ENCODE measurements at regions not wholly inside any gene's neighbourhood (a gene's known extent, or its start where the extent isn't known, plus 50 kb on each side); places are given as distances from the start of the nearest gene placed in this dataset.
"Not testable (repeated sequence)": the region's sequence is repeated elsewhere in the genome, so short reads cannot be mapped to it uniquely, and the experiment has no call there.

DNA sequence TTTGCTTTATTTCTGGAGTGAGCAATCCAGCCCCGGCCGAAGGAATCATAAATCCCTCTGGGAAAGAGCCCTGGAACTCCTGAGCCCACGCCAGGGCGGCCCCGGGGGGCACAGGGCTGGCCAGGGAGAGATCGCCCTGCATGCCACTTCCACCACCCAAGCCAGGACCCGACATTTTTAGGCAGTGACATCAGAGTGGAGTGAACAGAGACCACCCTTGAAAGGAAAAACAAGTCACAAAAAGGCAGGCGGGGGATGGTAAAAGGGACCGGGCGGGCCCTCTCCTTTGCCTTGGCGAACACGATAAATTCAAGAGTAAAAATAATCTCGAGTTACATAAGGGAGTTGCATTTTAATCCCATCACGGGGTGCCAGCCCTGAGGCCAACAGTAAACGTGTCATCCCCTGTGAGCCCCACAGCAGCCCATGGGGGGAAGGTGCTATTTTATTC, 284.1 kb downstream of the C16orf95 start:
- Histone ChIP-seq H3K27me3 (ENCODE audit: low read depth) (peaks cover 7% of the 10 kb centered on the region), H3K27ac (no peak overlapping the region), H3K4me1 (no peaks in the 10 kb centered on the region), H3K9me3 (no peaks in the 10 kb centered on the region), H3K36me3 (no peaks in the 10 kb centered on the region), H3K4me3 (no peak overlapping the region)
- ATAC-seq (no peak), DNase-seq (no peak)
- intact Hi-C loops (cut with DNase I), result no loop called here
- TF ChIP-seq, protein P1, sequence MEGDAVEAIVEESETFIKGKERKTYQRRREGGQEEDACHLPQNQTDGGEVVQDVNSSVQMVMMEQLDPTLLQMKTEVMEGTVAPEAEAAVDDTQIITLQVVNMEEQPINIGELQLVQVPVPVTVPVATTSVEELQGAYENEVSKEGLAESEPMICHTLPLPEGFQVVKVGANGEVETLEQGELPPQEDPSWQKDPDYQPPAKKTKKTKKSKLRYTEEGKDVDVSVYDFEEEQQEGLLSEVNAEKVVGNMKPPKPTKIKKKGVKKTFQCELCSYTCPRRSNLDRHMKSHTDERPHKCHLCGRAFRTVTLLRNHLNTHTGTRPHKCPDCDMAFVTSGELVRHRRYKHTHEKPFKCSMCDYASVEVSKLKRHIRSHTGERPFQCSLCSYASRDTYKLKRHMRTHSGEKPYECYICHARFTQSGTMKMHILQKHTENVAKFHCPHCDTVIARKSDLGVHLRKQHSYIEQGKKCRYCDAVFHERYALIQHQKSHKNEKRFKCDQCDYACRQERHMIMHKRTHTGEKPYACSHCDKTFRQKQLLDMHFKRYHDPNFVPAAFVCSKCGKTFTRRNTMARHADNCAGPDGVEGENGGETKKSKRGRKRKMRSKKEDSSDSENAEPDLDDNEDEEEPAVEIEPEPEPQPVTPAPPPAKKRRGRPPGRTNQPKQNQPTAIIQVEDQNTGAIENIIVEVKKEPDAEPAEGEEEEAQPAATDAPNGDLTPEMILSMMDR (IDR thresholded peaks at IDR 0.05), result no peak

DNA sequence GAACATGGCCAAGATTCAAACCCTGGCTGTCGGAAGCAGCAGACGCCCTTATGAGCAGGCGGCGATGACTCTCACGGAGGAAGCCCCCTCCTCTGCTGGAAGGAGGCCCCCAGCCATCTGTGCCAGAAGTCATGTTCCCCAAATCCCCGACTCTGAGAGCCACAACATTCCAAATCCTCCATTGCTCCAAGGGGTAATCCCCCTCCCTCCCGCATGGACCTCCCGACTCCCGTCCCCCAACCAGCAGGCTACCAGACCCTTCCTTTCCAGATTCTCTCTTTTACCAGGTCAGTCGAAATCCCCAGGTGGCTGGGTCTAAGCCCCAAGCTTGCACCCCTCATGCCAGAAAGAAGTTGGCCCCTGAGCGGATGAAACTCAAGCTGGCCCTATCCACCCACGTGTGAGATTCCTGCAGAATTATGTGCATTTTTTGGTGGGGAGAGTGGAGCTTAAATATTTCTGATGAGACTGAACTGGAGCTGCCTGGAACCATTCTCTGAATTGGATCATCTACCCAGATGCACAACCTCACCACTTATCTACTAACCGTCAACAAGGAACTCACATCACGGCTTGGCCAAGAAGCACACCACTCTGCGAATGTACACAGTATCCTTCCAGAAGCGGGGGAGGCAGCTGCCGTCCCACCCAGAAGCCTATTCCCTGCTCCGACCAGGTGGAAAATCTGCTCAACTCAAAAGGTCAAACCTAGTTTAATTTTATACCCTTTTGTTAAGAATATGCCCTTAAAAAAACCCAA, 283.5 kb downstream of the C16orf95 start:
- Histone ChIP-seq H3K9me3 (no peaks in the 10 kb centered on the region), H3K27ac (no peak overlapping the region), H3K27me3 (ENCODE audit: low read depth) (peaks cover 7% of the 10 kb centered on the region), H3K36me3 (no peaks in the 10 kb centered on the region), H3K4me1 (no peaks in the 10 kb centered on the region), H3K4me3 (no peak overlapping the region)
- intact Hi-C loops (cut with DNase I), result no loop called here
- TF ChIP-seq, protein P1 (IDR thresholded peaks at IDR 0.05), result no peak
- DNase-seq (no peak), ATAC-seq (no peak)

DNA sequence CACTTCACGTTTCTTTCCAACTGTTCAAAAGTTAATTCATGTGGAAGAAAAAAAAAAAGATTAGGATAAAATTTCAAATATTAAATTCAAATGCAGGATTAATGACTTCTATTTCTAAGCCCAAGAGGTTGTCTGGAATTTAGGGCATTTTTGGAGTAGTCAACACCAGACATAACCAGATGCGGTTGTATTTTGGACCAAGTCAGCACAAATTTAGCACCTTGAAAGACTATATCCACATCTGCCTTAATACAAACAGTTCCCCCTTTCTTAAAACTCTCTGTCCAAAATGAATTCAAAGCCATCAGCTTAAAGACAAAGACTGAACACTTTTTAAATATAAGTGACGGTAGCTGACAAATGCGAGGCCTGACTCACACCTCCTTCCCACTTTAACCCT, 282.9 kb downstream of the C16orf95 start:
- TF ChIP-seq, protein P1 (IDR thresholded peaks at IDR 0.05), result no peak
- ATAC-seq (no peak), DNase-seq (no peak)
- Histone ChIP-seq H3K27me3 (ENCODE audit: low read depth) (peaks cover 7% of the 10 kb centered on the region), H3K27ac (no peak overlapping the region), H3K4me1 (no peaks in the 10 kb centered on the region), H3K9me3 (no peaks in the 10 kb centered on the region), H3K4me3 (no peak overlapping the region), H3K36me3 (no peaks in the 10 kb centered on the region)
- intact Hi-C loops (cut with DNase I), result no loop called here

DNA sequence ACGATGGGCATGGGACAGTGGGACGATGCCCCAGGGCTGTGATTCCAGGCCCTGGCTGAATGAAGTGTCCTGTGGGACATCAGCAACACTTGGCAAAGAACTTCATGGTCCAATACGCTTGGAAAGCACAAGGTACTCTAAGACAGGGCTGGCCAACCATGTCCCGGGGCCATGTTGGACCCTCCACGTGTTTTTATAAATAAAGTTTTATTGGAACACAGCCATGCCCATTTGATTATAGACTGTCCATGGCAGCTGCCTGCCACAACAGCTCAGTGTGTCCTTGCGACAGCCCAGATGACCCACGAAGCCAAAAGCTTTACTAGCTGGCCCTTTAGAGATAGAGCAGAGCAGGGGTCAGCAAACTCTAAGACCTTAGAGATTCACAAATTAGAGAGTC, 282.1 kb downstream of the C16orf95 start:
- DNase-seq, result no peak

DNA sequence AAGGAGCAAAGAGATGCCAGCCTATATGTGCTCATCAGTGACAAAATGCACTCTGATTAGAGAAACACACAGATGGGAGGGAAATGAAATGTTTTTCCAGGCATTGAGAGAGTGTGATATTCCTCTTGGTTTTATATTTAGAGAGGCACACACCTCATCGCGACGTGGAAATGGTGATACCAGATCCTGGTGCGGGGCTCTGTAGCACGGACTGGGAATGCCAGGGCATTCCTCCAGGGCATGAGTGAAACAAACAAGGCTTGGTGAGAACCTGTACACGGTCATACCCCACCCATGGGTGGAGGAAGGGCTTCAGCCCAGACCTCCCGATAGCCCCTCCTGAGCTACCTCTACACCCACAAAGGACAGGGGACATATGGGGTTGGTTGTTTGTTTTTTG, 280.2 kb downstream of the C16orf95 start:
- Histone ChIP-seq H3K9me3 (no peaks in the 10 kb centered on the region), H3K36me3 (no peaks in the 10 kb centered on the region), H3K27me3 (ENCODE audit: low read depth) (peaks cover 24% of the 10 kb centered on the region), H3K4me1 (no peaks in the 10 kb centered on the region), H3K4me3 (no peak overlapping the region), H3K27ac (no peak overlapping the region)
- TF ChIP-seq, protein P1 (IDR thresholded peaks at IDR 0.05), result no peak
- intact Hi-C loops (cut with DNase I), result no loop called here
- ATAC-seq (no peak), DNase-seq (no peak)

More for the DNA sequence above, 282.1 kb downstream of the C16orf95 start:
- TF ChIP-seq, protein P1 (IDR thresholded peaks at IDR 0.05), result no peak
- no peaks in the 10 kb centered on the region for H3K4me1 ChIP-seq
- ATAC-seq, result no peak
- intact Hi-C loops (cut with DNase I), result no loop called here
- peaks cover 8% of the 10 kb centered on the region for H3K27me3 ChIP-seq (ENCODE audit: low read depth)
- no peak overlapping the region for H3K27ac ChIP-seq
- no peaks in the 10 kb centered on the region for H3K36me3 ChIP-seq
- no peak overlapping the region for H3K4me3 ChIP-seq
- no peaks in the 10 kb centered on the region for H3K9me3 ChIP-seq

DNA sequence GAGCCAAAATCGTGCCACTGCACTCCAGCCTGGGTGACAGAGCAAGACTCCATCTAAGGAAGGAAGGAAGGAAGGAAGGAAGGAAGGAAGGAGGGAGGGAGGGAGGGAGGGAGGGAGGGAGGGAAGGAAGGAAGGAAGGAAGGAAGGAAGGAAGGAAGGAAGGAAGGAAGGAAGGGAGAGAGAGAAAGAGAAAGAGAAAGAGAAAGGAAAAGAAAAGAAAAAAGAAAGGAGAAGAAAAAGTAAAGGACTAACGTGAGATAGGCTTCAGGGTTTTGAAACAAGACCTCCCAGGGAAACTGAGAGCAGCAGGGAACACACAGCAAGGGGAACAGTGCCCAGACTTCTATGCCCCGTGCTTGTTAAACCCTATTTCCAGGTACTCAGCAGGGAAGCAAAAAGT, 278.7 kb downstream of the C16orf95 start:
- not testable (repeated sequence) for H3K27ac ChIP-seq, H3K4me1 ChIP-seq

More for the DNA sequence above, 278.7 kb downstream of the C16orf95 start:
- DNase-seq; H3K36me3 ChIP-seq; intact Hi-C loops (cut with DNase I); ATAC-seq; H3K4me3 ChIP-seq; H3K9me3 ChIP-seq: not testable (repeated sequence)
- H3K27me3 ChIP-seq (ENCODE audit: low read depth), result peaks cover 26% of the 10 kb centered on the region
